Stimulated activated CD8-positive, alpha-beta memory T cell treated with anti-CD3 and anti-CD28 coated beads, Interleukin-2, amount 100 ng/mL, for 1 hour (primary cell): ENCODE measurements at regions not wholly inside any gene's neighbourhood (a gene's known extent, or its start where the extent isn't known, plus 50 kb on each side); places are given as distances from the start of the nearest gene placed in this dataset.

Experiments
- DNase-seq, 2 donors: peaks; one replicate each; pipeline ENCODE4 v3.0.0-alpha.2; 2020; ENCODE audit warnings: low read depth in 2 of 2

DNA sequence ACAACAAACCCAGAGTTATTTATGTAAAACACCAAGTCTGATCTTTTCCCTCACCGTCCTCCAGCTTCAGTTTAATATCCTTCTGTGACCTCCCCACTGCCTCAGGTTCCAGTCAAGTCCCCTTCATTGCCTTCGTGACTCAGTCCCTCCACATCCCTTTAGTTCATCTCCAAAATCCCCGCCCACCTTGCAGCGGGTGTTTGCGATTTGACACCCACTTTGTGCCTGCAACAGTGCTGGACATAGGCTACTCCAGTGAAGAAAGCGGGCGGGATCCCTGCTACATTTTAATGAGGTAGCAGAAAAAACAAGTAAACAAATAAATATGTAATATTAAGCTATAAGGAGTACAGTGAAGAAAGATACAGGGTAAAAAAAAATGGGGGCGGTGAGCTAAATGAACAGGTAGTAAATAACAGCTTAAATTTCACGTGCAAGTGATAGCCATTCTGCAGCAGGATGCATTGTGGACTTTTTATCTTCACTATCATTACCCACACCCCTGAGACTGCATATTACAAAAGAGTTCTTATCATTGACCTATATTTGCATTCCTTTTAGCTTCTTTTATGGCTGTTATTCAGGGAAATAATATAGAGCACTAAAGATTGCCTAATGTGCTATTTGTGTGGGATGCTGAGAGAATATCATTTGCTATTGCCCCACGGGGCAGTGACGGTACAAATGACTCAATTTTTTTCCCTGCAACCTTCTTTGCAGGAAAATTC is 222.8 kb upstream of the NUDT4 start:
- no peak for DNase-seq

DNA sequence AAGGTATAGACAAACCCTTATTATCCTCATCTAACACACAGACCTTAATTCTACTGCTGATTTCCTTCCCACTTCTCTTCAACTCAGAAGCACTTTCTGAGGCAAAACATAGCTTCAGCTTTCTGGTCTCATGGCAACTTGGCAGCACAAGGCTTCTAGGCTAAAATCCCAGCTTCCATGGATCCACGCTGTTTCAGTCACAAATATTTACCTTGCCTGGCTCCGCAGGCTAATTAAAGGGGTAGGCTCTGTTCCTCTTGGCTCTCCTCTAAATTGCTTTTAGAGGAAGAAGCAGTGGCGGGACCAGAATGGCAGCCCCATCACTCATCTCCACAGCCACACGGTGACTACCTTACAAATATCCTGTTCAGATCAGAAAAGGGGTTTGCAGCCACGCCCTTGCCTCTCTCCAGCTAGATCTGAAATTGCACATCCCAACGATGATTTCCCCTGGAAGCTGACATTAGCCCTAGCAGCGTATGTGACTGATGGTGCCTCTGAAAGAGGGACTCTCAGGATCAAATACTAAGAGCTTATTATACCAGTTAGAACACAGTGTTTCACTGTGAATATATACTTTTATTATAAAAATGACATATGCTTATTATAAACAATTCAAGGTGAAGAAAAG is 221.5 kb upstream of the NUDT4 start:
- no peak for DNase-seq

DNA sequence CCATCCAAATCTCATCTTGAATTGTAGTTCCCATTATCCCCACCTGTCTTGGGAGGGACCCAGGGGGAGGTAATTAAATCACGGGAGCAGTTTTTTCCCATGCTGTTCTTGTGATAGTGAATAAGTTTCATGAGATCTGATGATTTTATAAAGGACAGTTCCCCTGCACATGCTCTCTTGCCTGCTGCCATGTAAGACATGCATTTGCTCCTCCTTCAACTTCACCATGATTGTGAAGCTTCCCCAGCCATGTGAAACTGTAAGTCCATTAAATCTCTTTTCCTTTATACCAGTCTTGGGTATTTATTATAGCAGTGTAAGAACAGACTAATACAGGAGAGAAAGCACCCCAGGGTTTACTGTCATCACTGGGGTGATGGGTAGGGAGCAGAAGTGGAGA is 220.4 kb upstream of the NUDT4 start:
- no peak for DNase-seq

DNA sequence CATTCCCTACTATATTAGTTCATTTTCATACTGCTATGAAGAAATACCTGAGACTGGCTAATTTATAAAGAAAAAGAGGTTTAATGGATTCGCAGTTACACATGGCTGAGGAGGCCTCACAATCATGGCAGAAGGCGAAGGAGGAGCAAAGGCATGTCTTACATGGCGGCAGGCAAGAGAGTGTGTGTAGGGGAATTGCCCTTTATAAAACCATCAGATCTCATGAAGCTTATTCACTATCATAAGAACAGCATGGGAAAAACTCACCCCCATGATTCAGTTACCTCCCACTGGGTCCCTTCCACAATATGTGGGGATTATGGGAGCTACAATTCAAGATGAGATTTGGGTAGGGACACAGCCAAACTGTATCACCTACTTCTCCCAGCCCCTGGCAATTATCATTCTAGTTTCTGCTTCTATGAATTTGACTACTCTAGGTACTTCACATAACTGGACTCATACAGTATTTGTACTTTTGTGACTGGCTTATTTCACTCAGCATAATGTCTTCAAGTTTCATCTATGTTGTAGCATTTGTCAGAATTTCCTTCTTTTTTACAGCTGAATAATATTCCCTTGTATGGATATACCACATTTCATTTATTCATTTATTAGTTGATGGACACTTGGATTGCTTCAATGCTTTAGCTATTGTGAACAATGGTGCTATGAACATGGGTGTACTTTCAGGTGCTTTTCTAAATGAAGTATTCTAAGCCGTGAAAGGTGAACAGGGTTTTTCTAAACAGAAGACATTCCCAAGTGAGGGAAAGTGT is 219.5 kb upstream of the NUDT4 start:
- DNase-seq = no peak

DNA sequence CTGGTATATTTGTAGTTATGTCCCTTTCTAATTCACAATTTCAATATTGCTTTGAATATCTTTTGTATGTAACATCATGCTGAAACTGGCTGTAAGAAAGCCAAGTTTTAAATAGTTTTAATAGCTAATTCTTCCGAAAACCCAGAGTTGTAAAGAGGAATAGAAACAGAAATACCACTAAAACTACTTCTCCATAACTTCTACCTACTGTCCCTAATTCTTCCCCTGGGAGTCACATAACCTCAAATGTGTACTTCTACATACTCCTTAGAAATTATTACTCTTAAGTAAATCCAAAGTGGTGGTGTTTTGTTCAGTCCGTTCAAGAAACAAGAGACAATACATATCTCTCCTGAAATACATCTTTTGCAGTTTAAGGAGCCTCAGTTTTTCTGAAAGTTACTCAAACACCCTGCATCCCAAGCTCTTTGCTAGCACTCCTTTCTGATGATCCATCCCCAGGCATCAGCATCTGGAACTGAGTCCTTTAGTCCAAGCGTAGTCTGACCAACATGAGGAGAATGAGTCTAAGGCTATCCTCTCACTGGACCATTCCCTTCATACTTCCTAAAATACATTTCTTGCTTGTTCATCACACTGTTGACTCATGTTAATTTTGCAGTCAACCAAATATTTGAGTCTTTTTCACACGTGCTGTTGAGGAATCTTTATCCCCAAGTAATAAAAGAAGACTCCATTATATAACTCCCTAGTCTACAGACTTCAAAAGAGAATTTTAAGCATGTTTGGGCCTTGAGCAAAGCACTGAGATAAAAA is 214.3 kb upstream of the NUDT4 start:
- no peak for DNase-seq

DNA sequence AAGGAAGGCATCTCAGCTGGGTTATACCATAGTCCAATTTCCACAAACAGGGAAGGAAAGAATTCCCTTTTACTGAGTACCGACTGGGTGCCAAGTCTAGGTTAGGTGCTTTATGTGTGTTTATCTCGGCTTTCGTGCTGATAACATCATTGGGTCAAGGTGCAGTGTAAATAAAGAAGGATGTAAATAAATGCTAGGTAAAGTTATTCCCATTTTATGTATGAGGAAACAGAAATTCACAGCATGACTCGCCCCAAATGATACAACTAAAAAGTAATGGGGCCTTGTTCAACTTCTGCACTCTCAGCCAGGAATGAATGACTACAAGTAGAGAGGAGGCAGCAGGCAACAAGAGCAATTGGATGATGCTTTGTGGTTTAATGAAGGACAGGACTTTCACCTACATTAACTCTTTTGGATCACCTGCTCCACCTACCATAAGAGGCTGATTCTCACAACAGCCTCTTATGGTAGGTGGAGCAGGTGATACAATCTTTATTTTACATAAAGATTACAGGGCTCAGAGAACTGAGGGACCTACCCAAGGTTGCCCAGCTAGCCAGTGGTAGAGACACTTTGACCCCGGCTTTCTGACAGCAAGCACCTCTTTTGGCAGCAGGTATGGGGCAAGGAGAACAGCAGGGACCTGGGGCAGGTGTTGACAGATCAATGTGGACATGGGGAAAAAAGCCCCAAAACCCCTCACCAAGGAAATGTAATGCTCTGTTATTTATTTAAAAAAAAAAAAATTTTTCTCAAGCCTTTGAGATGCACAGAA is 213.4 kb upstream of the NUDT4 start:
- no peak for DNase-seq

DNA sequence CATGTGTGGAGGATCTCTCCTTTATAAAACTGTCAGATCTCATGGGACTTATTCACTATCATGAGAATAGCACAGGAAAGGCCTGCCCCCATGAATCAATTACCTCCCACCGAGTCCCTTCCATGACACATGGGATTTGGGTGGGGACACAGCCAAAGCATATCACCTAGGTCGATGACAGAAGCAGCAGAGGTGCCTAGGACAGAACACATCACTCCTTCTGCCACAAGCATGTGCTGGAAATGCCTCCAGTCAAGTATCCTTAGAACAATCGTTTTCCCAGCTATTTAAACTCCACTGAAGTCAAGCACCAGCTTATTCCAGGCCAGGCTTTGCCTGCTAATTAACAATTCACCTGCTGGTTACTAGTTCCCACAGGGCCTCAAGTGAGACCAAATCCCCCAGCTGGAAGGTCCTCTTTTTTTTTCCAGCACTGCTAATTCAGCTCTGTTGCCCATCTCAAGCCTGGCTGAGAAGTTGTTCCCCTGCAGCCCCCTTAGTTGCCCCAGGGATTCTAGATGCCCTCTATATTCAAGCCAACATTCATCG is 212.3 kb upstream of the NUDT4 start:
- no peak for DNase-seq

DNA sequence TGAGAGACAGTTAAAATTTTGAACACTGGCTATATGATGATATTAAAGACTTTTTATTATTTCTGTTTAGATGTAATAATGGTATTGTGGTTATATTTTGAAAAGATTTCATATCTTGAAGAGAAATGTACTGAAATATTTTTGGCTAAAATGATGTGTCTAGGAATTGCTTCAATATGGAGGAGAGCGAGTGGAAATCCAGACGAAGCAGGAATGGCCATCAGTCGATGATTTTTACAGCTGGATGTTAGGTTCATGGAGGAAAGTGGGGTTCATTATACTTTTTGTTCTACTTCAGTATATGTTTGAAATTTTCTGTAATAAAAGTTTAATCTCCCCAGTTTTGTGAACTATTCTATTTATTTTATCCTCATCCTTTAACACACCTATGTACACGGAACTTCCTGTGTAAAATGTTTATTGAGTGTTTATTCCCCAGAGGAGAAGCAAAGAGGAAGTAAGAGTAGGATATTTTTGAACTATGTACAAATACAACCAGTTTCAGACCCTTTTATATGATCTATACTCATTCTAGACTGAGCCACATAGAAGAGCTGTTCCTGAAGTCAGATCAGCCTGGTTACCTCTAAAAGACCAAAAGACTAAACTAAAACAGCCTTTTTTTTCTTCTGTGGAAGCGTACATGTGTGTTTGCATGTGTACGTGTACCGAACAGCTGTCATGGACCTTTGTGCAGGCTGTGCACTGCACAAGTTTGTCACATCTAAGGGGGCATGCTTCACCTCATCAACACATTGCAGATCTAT is 211.0 kb upstream of the NUDT4 start:
- no peak for DNase-seq

DNA sequence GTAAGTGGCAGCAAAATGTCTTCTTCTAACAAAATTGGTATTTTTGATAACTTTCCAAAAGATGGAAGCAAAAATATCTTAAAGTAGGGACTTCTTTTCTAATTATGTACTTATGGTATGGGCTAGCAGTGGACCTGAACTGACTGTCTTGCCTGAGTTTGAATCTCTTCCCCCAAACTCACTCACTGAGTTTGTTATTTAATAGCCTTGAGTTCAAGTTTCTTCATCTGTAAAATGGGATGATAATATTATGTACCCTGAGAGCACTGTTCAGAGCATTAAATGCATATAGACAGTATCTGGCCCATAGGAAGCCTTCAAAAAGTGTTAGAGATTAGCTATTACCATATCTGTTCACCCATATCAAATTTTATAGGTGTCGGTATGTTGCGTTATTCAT is 210.4 kb upstream of the NUDT4 start:
- no peak for DNase-seq

DNA sequence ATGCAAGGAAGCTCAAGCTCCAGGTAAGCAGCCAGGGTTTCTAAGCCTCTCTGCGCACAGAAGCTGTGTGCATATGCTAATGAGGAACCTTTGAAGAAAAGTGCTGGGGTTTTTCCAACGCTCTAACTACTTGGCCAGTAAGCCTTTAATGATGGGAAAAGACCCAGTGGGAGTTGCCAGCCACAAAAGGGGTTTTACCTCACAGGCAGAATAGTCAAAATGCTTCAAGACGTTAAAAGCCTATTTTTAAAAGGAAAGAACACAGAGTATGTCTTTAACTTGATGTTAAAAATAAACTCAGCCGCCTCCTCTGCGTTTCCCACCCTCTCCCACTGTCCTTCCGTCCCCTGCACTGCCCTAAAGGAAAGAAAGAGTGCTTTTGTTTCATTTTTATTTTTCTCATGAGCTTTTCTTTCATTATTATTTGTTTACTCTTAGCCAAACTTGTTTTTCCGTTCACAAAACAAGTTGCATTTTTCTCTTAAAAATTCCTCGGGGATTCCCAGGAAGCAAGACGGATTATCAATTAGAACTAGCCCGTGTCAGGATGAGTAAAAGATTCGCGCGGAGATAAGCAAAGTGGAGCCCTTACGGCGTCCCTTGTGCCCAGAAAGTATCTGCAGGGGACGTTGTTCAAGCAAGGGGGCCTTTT is 209.8 kb upstream of the NUDT4 start:
- no peak for DNase-seq

DNA sequence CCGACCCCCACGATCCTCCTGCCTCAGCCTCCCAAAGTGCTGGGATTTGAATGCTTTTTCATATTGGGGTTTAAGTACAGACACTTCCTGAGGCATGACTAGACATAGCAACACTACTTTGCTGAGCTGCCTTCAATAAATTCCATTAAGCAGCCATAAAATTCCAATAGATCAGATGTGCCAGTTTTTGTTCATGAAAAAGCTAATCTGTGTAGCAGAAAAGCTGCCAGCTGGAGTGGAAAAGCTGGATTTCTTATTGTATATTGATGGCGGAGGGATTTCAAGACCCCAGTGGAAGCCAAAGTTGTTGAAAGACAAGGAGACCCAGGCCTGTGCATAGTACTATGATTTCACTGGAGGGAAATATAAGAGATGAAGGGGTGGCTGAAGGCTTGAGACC is 209.0 kb upstream of the NUDT4 start:
- DNase-seq = no peak

DNA sequence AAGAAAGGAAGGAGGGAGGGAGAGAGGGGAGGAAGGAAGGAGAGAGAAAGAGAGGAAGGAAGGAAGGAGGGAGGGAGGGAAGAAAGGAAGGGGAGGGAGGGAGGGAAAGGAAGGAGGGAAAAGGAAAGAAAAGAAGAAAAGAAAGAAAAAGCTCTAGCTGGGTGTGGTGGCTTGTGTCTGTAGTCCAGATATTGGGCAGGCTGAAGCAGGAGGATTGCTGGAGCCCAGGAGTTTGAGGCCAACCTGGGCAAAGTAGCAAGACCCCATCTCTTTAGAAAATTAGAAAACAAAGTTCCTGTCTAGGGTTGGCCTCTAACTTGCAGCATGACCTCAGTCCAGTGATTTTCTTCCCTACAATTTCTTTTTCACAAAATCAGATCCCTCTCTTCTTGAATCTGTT is 208.2 kb upstream of the NUDT4 start:
- DNase-seq = no peak

DNA sequence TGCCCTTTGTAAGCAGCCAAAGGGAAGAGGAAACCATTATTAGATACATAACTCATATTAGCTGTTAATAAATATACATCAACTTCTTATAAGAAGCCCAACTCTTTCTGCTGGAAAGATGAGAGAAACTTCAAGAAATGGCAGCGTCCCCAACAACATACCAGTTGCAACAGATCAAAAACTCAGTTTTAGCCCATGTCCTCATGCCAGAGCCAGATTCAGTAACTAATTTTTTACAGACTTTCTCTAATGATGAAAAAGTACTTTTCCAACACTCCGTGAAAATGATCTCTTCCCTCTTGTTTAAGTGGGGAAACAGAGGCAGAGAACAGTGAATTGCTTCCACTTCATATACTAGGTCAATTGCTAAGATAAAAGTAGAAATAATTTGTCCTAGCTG is 206.8 kb upstream of the NUDT4 start:
- no peak for DNase-seq

DNA sequence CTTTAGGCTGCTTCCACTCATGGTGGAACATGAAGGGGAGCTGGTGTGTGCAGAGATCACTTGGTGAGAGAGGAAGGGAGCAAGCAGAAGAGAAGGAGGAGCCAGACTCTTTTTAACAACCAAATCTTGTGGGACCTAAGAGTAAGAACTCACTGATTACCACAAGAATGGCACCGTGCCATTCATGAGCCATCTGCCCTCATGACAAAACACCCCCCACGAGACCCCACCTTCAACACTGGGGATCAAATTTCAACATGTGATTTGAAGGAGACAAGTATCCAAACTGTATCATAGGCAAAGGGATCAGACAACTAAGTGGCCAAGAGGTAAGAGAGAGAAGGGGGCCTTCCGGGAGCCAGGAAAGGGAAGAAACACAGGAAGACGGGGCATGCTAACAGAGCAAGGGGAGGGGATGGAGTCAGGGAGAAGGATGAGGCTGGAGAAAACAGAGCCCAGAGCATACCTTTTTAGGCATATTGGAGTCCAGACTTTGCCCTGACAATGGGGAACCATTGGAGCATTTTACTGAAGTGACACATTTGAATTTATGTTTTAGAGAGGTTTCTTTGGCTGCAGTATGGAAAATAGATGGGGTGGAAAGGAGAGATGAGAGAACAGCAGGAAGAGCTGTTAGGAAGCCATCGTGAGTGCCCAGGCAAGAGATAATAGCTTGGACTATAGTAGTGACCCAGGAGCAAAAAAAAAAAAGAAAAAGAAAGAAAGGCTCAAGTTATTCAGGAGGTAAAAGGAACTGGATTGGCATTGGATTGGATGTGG is 204.4 kb upstream of the NUDT4 start:
- DNase-seq = no peak

DNA sequence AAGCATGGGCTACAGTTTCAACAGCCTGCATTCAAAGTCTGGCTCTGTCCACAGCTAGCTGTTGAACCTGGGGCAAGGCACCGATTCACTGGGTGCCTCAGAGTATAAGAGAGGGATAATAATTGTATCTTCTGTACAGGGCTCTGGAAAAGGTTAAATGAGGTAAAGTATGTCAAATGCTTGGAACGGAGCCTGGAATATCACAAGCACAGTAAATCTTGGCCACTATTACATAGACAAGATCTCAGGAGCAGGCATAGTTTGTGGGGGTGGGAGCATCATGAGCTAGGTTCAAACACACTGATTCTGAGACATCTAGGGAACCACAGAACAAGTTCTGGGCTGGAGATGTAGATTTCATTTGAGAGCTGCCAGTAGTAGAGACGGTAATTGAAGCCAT is 203.7 kb upstream of the NUDT4 start:
- DNase-seq = no peak

DNA sequence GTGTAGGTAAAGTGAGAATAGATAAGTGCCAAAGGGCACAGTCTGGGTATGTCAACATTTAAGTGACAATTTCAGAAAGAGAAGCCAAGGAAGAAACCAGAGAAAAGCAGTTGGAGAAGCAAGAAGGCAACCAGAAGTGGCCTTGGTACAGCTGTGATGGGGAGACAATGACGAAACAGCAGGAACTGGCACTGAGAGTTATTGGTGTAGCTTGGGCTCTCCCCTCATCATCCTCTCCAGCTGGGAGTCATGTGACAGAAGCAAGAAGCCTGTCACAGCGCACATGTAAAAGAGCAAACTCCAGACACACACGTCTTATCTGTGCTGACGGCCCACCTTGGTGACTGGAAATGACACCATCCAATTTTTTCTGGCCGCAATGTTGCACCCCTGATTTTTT is 203.3 kb upstream of the NUDT4 start:
- no peak for DNase-seq

DNA sequence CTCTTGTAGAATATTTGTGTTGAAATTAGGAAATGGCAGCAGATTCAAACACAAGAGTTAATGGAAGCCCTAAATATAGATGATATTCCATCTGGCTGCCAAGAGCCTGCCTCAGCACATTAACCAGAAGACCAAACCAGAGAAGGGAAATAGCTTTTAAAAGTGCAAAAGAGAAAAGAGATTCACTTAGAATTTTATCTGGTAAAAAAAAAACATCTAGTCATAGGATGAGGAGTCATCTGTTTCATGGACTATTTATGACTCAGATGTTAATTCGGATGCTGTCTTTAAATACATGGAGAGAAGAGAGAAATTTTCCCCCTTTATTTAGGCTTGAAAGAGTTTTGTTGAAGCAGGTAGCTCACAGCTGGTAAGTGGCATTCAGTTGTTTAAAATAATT is 201.6 kb upstream of the NUDT4 start:
- no peak for DNase-seq

DNA sequence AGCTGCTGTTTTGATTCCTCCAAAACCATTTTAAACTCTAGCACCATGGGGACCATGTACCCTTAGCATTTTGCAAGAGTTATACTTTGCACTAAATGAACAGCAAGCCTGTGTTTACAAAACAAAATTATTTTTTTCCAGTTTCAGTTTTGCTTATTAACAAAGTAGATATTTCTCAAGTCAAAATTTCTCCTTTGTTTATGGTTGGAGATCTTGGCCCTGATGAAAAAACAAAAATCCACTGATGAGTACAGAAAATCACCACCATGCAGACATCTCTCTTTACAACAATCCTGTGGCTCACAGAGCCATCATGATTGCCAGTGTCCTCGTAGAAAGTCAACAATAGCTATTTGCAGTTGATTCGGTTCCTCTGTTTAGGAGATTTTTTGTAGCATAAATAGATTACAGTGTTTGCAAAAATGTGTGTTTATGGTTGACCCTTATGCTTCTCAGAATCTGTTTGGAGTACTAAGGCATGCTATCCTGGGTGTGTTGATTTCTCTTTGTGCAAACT is 201.1 kb upstream of the NUDT4 start:
- no peak for DNase-seq
